Epithelial cell of proximal tubule (primary cell): ENCODE measurements at regions not wholly inside any gene's neighbourhood (a gene's known extent, or its start where the extent isn't known, plus 50 kb on each side); places are given as distances from the start of the nearest gene placed in this dataset.

Source experiments
- DNase-seq: peaks from one replicate; pipeline ENCODE4 v3.0.0-alpha.2; 2011; ENCODE audit warnings: low read depth
- H3K4me3 ChIP-seq: 2 replicates; pipeline ENCODE4 v1.5.1; 2011; ENCODE audit warnings: low read depth, mild to moderate bottlenecking, low read length
- TF ChIP-seq, protein P1 (sequence below): conservative IDR thresholded peaks from 2 replicates; pipeline ENCODE4 v1.5.1; 2012; ENCODE audit warnings: low read depth, mild to moderate bottlenecking, low read length

DNA sequence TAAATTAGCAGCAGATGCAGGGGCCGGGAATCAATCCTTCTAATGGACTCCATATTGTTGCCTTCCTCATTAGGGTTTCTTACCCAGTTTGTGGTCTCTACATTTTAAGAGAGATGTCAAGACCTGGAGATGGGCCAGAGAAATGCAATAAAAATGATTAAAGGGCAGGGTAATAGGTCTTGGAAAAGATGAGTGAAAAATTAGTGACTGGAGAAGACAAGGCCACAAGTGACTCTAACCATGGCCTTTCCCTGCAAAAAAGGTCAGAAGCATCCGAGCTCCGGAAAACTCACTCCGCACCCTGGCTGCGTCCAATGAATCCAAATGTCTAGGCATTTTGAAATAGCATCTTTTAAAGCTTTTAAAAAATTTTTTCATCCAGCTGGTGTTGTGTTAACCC is 152.8 kb downstream of the ARRDC4 start:
- TF ChIP-seq, protein P1, sequence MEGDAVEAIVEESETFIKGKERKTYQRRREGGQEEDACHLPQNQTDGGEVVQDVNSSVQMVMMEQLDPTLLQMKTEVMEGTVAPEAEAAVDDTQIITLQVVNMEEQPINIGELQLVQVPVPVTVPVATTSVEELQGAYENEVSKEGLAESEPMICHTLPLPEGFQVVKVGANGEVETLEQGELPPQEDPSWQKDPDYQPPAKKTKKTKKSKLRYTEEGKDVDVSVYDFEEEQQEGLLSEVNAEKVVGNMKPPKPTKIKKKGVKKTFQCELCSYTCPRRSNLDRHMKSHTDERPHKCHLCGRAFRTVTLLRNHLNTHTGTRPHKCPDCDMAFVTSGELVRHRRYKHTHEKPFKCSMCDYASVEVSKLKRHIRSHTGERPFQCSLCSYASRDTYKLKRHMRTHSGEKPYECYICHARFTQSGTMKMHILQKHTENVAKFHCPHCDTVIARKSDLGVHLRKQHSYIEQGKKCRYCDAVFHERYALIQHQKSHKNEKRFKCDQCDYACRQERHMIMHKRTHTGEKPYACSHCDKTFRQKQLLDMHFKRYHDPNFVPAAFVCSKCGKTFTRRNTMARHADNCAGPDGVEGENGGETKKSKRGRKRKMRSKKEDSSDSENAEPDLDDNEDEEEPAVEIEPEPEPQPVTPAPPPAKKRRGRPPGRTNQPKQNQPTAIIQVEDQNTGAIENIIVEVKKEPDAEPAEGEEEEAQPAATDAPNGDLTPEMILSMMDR: no peak
- DNase-seq: no peak
- no peak overlapping the region for H3K4me3 ChIP-seq

DNA sequence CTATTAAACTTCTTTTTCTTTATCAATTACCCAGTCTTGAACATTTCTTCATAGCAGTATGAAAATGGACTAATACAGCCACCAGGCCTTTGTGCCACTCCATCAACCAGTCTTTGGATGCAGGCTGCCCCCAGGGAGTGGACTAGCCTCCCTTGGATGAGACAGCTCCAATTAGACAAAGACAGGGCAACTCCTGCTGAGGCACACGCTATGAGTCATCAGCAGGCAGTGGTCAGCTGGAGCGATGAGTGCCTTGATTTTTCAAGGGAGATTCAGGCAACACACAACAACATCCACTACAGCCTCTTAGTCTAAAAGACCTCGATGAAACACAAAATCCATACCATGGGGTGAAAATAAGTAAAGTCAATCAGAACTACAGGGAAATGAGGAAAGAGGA is 160.1 kb downstream of the ARRDC4 start:
- no peak for DNase-seq
- TF ChIP-seq, protein P1: no peak
- H3K4me3 ChIP-seq: no peak overlapping the region

DNA sequence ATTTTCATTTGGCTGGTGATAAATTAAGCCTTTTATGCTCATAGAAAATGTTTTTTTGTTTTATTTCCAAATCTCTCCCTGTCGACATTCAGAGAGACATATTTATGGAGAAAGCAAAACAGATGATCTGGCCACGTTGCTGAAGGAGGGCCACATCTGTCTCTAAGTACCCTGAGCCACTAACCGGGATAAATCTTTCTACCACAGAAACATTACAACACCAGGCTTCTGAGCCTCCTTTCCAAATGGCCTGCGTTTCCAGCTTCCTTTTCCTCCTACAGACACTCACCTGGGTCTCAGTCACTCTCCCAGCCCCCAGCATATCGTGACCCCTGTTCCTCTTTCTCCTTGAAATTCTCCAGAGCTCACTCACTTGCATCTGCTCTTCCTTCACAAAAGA is 161.0 kb downstream of the ARRDC4 start:
- no peak overlapping the region for H3K4me3 ChIP-seq
- DNase-seq: no peak
- TF ChIP-seq, protein P1: no peak

DNA sequence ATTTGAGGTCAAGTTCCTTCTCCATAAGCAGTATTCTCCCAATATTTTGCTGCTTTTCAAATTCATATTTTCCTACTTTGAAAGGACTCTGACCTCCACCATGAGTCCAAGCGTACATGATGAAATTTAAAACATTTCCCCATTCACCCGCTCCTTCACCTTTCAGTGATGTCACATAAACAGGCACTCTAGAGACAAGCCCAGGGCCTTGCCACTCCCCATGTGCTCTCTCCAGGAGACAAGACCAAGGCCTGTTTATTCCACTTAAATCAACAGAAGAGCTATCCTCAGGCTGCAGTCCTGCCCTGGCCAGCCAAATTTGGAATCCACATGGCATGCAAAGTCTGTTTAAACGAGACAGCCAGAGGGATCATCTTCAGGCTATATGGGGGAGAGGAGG is 161.5 kb downstream of the ARRDC4 start:
- no peak for DNase-seq
- TF ChIP-seq, protein P1: no peak
- no peak overlapping the region for H3K4me3 ChIP-seq

DNA sequence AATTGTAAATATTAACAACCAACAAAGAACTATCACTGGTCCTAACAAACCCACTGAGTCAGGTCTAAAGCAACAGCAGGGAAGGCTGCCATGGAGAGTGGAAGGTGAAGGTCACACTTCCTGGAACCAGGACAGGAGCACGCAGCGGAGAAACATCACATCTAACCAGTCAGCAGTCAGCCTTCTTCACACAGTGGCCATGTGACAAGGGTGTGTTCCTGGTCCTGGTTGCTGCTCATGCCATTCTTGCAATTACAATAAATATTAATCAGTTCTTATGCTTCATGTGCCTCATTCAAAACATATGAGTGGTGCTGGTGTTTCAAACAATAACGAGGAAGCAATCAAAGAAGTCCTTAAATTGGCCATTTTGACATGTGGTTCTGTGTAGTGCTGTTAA is 162.8 kb downstream of the ARRDC4 start:
- no peak for DNase-seq
- H3K4me3 ChIP-seq: no peak overlapping the region
- TF ChIP-seq, protein P1: no peak

DNA sequence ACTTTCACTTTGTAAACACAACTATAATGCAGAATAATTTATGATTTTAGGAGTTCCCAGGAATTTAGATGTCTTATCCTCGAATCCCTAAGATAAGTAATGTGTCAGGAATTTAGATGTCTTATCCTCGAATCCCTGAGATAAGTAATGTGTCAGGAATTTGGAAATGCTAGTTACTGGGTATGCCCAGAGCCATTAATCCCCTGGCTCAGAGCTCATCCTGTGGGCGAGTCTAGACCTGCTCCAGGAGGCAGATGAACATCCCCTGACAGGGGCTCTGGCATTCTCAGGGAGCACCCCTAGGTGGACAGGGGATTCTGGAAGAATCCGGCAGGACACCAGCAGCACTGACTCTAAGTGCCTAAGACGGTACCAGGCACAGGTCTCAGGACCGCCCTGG is 163.3 kb downstream of the ARRDC4 start:
- no peak for DNase-seq
- H3K4me3 ChIP-seq: no peak overlapping the region
- TF ChIP-seq, protein P1: no peak

DNA sequence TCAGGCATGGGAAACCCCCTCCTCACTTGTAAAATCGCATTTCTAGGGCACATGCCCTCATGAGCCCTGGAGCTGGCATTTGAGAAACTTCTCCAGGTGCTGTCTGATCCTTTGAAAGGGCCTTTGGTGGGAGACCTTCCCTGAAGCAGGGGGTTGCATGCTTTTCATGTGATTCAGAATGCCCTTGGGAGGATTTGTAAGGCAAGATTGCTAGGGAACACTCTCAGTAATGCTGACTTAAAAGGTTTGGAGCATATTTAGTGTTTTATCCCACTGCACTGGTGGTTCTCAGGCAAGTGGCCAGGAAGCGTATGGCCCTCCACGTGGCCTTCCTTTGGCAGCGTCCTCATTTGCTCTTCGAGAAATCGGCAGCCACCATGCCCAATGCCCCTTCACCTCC is 164.1 kb downstream of the ARRDC4 start:
- DNase-seq: no peak
- TF ChIP-seq, protein P1: no peak
- no peak overlapping the region for H3K4me3 ChIP-seq
